GM12878 (cell line): ENCODE measurements at regions not wholly inside any gene's neighbourhood (a gene's known extent, or its start where the extent isn't known, plus 50 kb on each side); places are given as distances from the start of the nearest gene placed in this dataset.

ENCODE experiments used
- ATAC-seq: fragments of 200-7000 bp; cut with Tn5 transposase; 3 replicates; pipeline ENCODE4 v1.9.1; 2020; ENCODE audit warnings: mild to moderate bottlenecking, moderate library complexity
- BruUV-seq: library from RNA; stranded (reverse); fragments of 400-500 nt; replicated peaks from 2 replicates; lab custom pipeline; 2021; lab: Mats Ljungman, UMichigan
- CTCF ChIA-PET: fragments of 300-600 bp; sonication (Branson Sonifier 250); formaldehyde crosslinking; extraction: SDS; loops from one replicate; lab custom pipeline; 2021; ENCODE audit warnings: inconsistent platforms; lab: Yijun Ruan, JAX
- POLR2A ChIA-PET: fragments of 350-600 bp; formaldehyde crosslinking; extraction: SDS; loops from one replicate; lab custom pipeline; 2021; ENCODE audit warnings: inconsistent platforms; lab: Charles Lee
- RAD21 ChIA-PET: fragments of 300-600 bp; sonication (Branson Sonifier 250); formaldehyde crosslinking; loops from one replicate; lab custom pipeline; 2023; ENCODE audit warnings: antibody characterized with exemption; ENCODE audit not compliant: unreplicated experiment; lab: Charles Lee
- SMC1A ChIA-PET: fragments of 300-600 bp; sonication (Branson Sonifier 250); formaldehyde crosslinking; loops from one replicate; lab custom pipeline; 2023; ENCODE audit not compliant: unreplicated experiment, uncharacterized antibody; lab: Charles Lee
- DNase-seq: peaks from one replicate; pipeline ENCODE4 v3.0.0-alpha.2; 2011; ENCODE audit warnings: low read depth, low spot score
- FAIRE-seq: peaks from 3 replicates; lab custom pipeline; 2011; peaks lifted over from hg19 to GRCh38; lab: Jason Lieb, UNC
- H2AFZ ChIP-seq: 2 replicates; pipeline ENCODE4 v1.6.0; 2011; ENCODE audit warnings: low read depth, low read length, control low read depth; ENCODE audit not compliant: control insufficient read depth
- H3K27ac ChIP-seq: 2 replicates; pipeline ENCODE4 v1.5.1; 2011; ENCODE audit warnings: control low read depth; ENCODE audit not compliant: control insufficient read depth, insufficient read depth
- H3K27me3 ChIP-seq, 2 experiments: replicated peaks in 1 of 2; 2 replicates each; pipeline versions ENCODE4 v1.6.0 to v1.6.1; 2011; ENCODE audit warnings: low read length in 1 of 2; ENCODE audit not compliant: control insufficient read depth in 2 of 2, insufficient read depth in 2 of 2
- H3K36me3 ChIP-seq, 2 experiments: 2 replicates each; pipeline ENCODE4 v1.5.1; 2011; ENCODE audit warnings: low read length in 1 of 2; ENCODE audit not compliant: control insufficient read depth in 2 of 2, insufficient read depth in 2 of 2
- H3K4me1 ChIP-seq: 2 replicates; pipeline ENCODE4 v1.6.1; 2011; ENCODE audit warnings: mild to moderate bottlenecking, low read length, moderate library complexity, mixed read lengths; ENCODE audit not compliant: control insufficient read depth, insufficient read depth
- H3K4me2 ChIP-seq: 2 replicates; pipeline ENCODE4 v1.6.0; 2011; ENCODE audit warnings: control low read depth; ENCODE audit not compliant: control insufficient read depth, insufficient read depth
- H3K4me3 ChIP-seq: fragments of 200-600 bp; sonication (generic); 2 replicates; pipeline ENCODE4 v1.5.1; 2016
- H3K79me2 ChIP-seq: 2 replicates; pipeline ENCODE4 v1.6.0; 2011; ENCODE audit warnings: low read length; ENCODE audit not compliant: control insufficient read depth, insufficient read depth
- H3K9ac ChIP-seq: 2 replicates; pipeline ENCODE4 v1.8.0; 2011; ENCODE audit warnings: low read length, control low read depth, mixed read lengths; ENCODE audit not compliant: control insufficient read depth, insufficient read depth
- H3K9me3 ChIP-seq: replicated peaks from 3 replicates; pipeline ENCODE4 v1.5.1; 2011; ENCODE audit warnings: mild to moderate bottlenecking, low read length; ENCODE audit not compliant: control insufficient read depth, insufficient read depth
- H4K20me1 ChIP-seq: 2 replicates; pipeline ENCODE4 v1.6.0; 2011; ENCODE audit not compliant: control insufficient read depth, insufficient read depth
- ATF7 ChIP-seq: fragments of 450-650 bp; IDR thresholded peaks from 2 replicates; pipeline ENCODE4 v1.6.1; 2016; ENCODE audit warnings: low read depth, mild to moderate bottlenecking
- EED ChIP-seq: sonication (generic); IDR thresholded peaks from 2 replicates; pipeline ENCODE4 v1.6.1; 2016; ENCODE audit warnings: antibody characterized with exemption, low read depth
- HCFC1 ChIP-seq: fragments of 150-350 bp; IDR thresholded peaks from 2 replicates; pipeline ENCODE4 v1.6.1; 2014; ENCODE audit warnings: low read length
- RELA ChIP-seq: fragments of 450-650 bp; IDR thresholded peaks from 2 replicates; pipeline ENCODE4 v1.8.0; 2014; ENCODE audit warnings: borderline replicate concordance; ENCODE audit not compliant: partially characterized antibody
- SIN3A ChIP-seq: IDR thresholded peaks from 2 replicates; pipeline ENCODE4 v1.6.1; 2012; ENCODE audit warnings: low read depth, low read length, improper control_type of control experiment
- SMARCA5 ChIP-seq: fragments of 450-650 bp; IDR thresholded peaks from 2 replicates; pipeline ENCODE4 v1.6.1; 2017; ENCODE audit warnings: mild to moderate bottlenecking
- SPI1 ChIP-seq: IDR thresholded peaks from 2 replicates; pipeline ENCODE4 v1.6.1; 2011; ENCODE audit warnings: low read depth, mild to moderate bottlenecking, low read length, moderate library complexity, borderline replicate concordance; ENCODE audit not compliant: insufficient read depth
- WRNIP1 ChIP-seq: IDR thresholded peaks from 2 replicates; pipeline ENCODE4 v1.6.1; 2011; ENCODE audit warnings: low read depth, low read length, improper control_type of control experiment, borderline replicate concordance
- ZNF687 ChIP-seq: fragments of 450-650 bp; IDR thresholded peaks from 2 replicates; pipeline ENCODE4 v1.6.1; 2017; ENCODE audit warnings: mild to moderate bottlenecking, moderate library complexity
- WGBS: methylation state at CpG from one replicate; pipeline ENCODE4 v1.1.6; 2016; ENCODE audit warnings: low lambda C conversion rate; ENCODE audit not compliant: insufficient replicate concordance, insufficient coverage; ENCODE audit errors: missing lambda C conversion rate; 5-methylcytosine and 5-hydroxymethylcytosine counted together
- in situ Hi-C: fragments of 300-500 bp; cut with MboI; formaldehyde crosslinking; loops from 9 replicates; pipeline ENCODE4 v1.14.3; 2018; ENCODE audit warnings: mixed read lengths
- intact Hi-C: fragments of 100-400 bp; cut with micrococcal nuclease; formaldehyde crosslinking; loops from one replicate; pipeline ENCODE4 v1.14.2; 2022; ENCODE audit not compliant: unreplicated experiment

DNA sequence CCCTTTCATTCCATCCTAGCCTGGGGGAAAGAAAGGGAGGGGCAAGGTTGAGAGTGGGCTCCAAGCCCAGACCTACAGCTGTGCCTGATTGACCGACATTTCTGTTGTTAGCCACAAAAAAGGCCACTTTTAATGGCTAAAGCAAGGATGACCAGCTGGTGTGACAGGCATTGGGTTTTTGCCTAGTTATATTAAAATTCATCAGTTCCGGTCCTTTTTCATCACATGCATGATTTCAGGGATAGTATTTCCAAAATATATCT, 192.3 kb downstream of the ZNF326 start (continued):
- TF ChIP-seq WRNIP1: no peak
- no peak for TF ChIP-seq RELA

DNA sequence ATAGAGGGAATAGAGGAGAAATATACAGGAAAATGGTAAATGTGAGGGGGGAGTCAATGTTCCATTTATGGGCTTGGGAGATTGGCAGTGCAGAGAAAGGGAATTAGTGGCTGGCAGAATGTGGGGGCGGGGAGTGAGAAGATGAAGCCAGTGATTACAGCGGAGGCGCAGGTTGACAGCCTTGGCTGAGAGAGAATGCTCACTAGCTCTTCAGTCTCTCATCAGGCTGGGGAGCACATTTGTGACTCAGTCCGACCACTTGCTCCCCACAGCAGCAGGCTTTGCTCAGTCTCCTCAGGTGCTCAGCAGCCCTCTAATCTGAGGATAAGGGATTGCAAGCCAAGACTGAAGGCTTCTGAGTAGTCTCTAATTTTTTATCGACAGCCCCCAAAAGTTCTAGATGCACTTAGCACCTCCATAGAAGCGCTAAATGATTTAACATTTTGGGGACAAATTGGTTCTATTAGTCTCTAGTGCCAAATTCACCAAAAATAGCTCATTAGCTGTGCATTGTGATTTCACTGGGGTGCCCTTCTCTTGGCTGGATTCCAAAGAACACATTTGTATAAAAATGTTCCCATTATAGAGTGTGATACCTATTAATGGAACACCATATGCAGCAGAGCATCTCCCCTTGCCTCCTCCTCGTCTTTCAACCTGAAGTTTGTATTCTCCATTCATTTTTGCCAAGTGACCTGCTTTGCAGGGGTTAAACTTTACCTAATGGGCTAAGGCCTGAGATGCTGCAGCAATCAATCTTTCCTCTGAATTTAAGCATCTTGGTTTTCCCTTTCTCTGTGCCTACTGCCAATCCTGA, 191.8 kb downstream of the ZNF326 start:
- no peaks in the 10 kb centered on the region for H3K4me1 ChIP-seq
- H3K27me3 ChIP-seq: 0 out of 4 replicates have a peak, but pooled peaks cover 0 to 3% of the 10 kb centered on the region in 2 experiments
- no peak overlapping the region for H3K27ac ChIP-seq
- no peak overlapping the region for H3K4me3 ChIP-seq
- WGBS: 31% methylated on average over 7 of the region's 7 CpGs
- no TSS peak for BruUV-seq
- H2AFZ ChIP-seq: no peak overlapping the region
- H3K9ac ChIP-seq: no peak overlapping the region
- POLR2A ChIA-PET: no interaction called here
- no peak overlapping the region for H3K4me2 ChIP-seq
- no peaks in the 10 kb centered on the region for H4K20me1 ChIP-seq
- RAD21 ChIA-PET: no interaction called here
- ATAC-seq (no peak), FAIRE-seq (no peak), DNase-seq (no peak)
- SMC1A ChIA-PET: no interaction called here
- intact Hi-C loops: no loop called here
- no peaks in the 10 kb centered on the region for H3K9me3 ChIP-seq
- TF ChIP-seq SIN3A (no peak), EED (no peak), ATF7 (no peak), HCFC1 (no peak), ZNF687 (no peak), SMARCA5 (no peak), SPI1 (no peak)
- CTCF ChIA-PET: no interaction called here
- H3K79me2 ChIP-seq: no peaks in the 10 kb centered on the region
- H3K36me3 ChIP-seq: no peaks in the 10 kb centered on the region
- in situ Hi-C loops: no loop called here
